Keratinocyte (primary cell): ENCODE measurements at regions not wholly inside any gene's neighbourhood (a gene's known extent, or its start where the extent isn't known, plus 50 kb on each side); places are given as distances from the start of the nearest gene placed in this dataset.

Source experiments
- DNase-seq: peaks from one replicate; pipeline ENCODE4 v3.0.0-alpha.2; 2011; ENCODE audit warnings: low read depth, missing footprints, low spot score
- FAIRE-seq: peaks from 2 replicates; lab custom pipeline; 2011; peaks lifted over from hg19 to GRCh38; lab: Jason Lieb, UNC
- H2AFZ ChIP-seq: 2 replicates; pipeline ENCODE4 v1.6.0; 2012; ENCODE audit warnings: low read length, control low read depth, inconsistent platforms; ENCODE audit not compliant: control insufficient read depth
- H3K27ac ChIP-seq: 2 replicates; pipeline ENCODE4 v1.5.1; 2011; ENCODE audit warnings: low read length; ENCODE audit not compliant: control insufficient read depth, insufficient read depth
- H3K27me3 ChIP-seq: 3 replicates; pipeline ENCODE4 v1.6.0; 2011; ENCODE audit warnings: low read length; ENCODE audit not compliant: control insufficient read depth, insufficient read depth; ENCODE audit errors: extremely low read depth
- H3K36me3 ChIP-seq, 2 experiments: 2 replicates in 1 of 2; 3 replicates in 1 of 2; pipeline ENCODE4 v1.5.1; 2011; ENCODE audit warnings: low read length in 2 of 2, mild to moderate bottlenecking in 1 of 2; ENCODE audit not compliant: control insufficient read depth in 2 of 2, insufficient read depth in 2 of 2; ENCODE audit errors: extremely low read depth in 1 of 2
- H3K4me1 ChIP-seq: 3 replicates; pipeline ENCODE4 v1.5.1; 2011; ENCODE audit warnings: low read length; ENCODE audit not compliant: control insufficient read depth, insufficient read depth; ENCODE audit errors: extremely low read depth
- H3K4me2 ChIP-seq: 3 replicates; pipeline ENCODE4 v1.6.0; 2011; ENCODE audit warnings: low read depth, low read length; ENCODE audit not compliant: control insufficient read depth, insufficient read depth; ENCODE audit errors: extremely low read depth
- H3K4me3 ChIP-seq, 3 experiments: fragments of 200-600 bp in 1 of 3; sonication (generic) in 1 of 3; 2 replicates in 2 of 3; 3 replicates in 1 of 3; pipeline ENCODE4 v1.5.1; 2011 to 2016; ENCODE audit warnings: low read length in 3 of 3, mild to moderate bottlenecking in 3 of 3, control low read depth in 2 of 3, inconsistent platforms in 1 of 3, low read depth in 1 of 3, mixed read lengths in 1 of 3, mixed run types in 1 of 3, moderate library complexity in 1 of 3; ENCODE audit not compliant: control insufficient read depth in 2 of 3, insufficient read depth in 2 of 3; ENCODE audit errors: extremely low read depth in 1 of 3
- H3K79me2 ChIP-seq: 2 replicates; pipeline ENCODE4 v1.6.0; 2012; ENCODE audit warnings: low read length; ENCODE audit not compliant: control insufficient read depth, insufficient read depth
- H3K9ac ChIP-seq: 3 replicates; pipeline ENCODE4 v1.6.0; 2011; ENCODE audit warnings: low read length; ENCODE audit not compliant: control insufficient read depth, insufficient read depth; ENCODE audit errors: extremely low read depth
- H3K9me1 ChIP-seq: 3 replicates; pipeline ENCODE4 v1.6.0; 2011; ENCODE audit warnings: low read length; ENCODE audit not compliant: control insufficient read depth, insufficient read depth; ENCODE audit errors: extremely low read depth
- H3K9me3 ChIP-seq: 2 replicates; pipeline ENCODE4 v1.5.1; 2012; ENCODE audit warnings: low read depth, low read length; ENCODE audit not compliant: control insufficient read depth
- H4K20me1 ChIP-seq: 3 replicates; pipeline ENCODE4 v1.6.0; 2011; ENCODE audit warnings: low read length; ENCODE audit not compliant: control insufficient read depth, insufficient read depth; ENCODE audit errors: extremely low read depth
- CTCF ChIP-seq, 3 experiments: IDR thresholded peaks in 1 of 3; conservative IDR thresholded peaks in 1 of 3; optimal IDR thresholded peaks in 1 of 3; 2 replicates in 2 of 3; 3 replicates in 1 of 3; pipeline versions ENCODE3 to v1.5.1; 2011; ENCODE audit warnings: low read length in 3 of 3, mild to moderate bottlenecking in 3 of 3, moderate library complexity in 2 of 3, control low read depth in 1 of 3, inconsistent platforms in 1 of 3; ENCODE audit not compliant: insufficient read depth in 2 of 3; ENCODE audit errors: extremely low read depth in 1 of 3
- EZH2 ChIP-seq: IDR thresholded peaks from one replicate; pipeline ENCODE4 v1.6.1; 2012; ENCODE audit warnings: inconsistent platforms, mild to moderate bottlenecking, low read length, moderate library complexity
- dilution Hi-C: fragments of 300-500 bp; cut with MboI; formaldehyde crosslinking; loops from one replicate; pipeline ENCODE4 v1.7.0; 2020; ENCODE audit warnings: low sequenced_read_pairs; ENCODE audit not compliant: extremely low pct_ligation_motif_present

- H3K4me1 ChIP-seq: no peaks in the 10 kb centered on the region
- no peak overlapping the region for H3K4me2 ChIP-seq
- no peaks in the 10 kb centered on the region for H4K20me1 ChIP-seq
- H3K27me3 ChIP-seq: no peaks in the 10 kb centered on the region
- no peaks in the 10 kb centered on the region for H3K9me1 ChIP-seq
- TF ChIP-seq EZH2: no peak
- TF ChIP-seq CTCF (optimal IDR thresholded peaks at IDR 0.05 in 1 of 3, IDR thresholded peaks at IDR 0.05 in 1 of 3, conservative IDR thresholded peaks at IDR 0.05 in 1 of 3; ENCODE audit: extremely low read depth in 1 of 3, insufficient read depth in 2 of 3, low read length in 3 of 3): no peak
- no peak overlapping the region for H3K4me3 ChIP-seq
- H3K9me3 ChIP-seq: no peaks in the 10 kb centered on the region
- dilution Hi-C loops: no loop called here
- no peak for FAIRE-seq
- DNase-seq: no peak
- no peak overlapping the region for H3K27ac ChIP-seq
- no peaks in the 10 kb centered on the region for H3K79me2 ChIP-seq
- no peak overlapping the region for H3K9ac ChIP-seq
- H3K36me3 ChIP-seq: no peaks in the 10 kb centered on the region
- H2AFZ ChIP-seq: no peak overlapping the region
Observed at GRCh38 chr5:16304846-16305245, 125.3 kb upstream of the MARCHF11 start.

DNA sequence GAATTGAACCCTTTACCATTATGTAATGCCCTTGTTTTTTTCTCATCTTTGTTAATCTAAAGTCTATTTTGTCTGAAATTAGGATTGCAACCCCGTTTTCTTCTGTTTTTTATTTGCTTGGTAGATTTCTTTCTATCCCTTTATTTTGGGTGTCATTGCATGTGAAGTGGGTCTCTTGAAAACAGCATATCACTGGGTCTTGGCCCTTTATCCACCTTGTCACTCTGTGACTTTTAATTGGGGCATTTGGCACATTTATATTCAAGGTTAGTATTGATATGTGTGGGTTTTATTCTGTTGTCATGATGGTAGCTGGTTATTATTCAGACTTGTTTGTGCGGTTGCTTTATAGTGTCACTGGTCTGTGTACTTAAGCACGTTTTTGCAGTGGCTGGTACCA is 117.4 kb upstream of the MARCHF11 start:
- dilution Hi-C loops: no loop called here
- FAIRE-seq (no peak), DNase-seq (no peak)
- no peak overlapping the region for H2AFZ ChIP-seq
- no peak overlapping the region for H3K4me2 ChIP-seq
- no peak overlapping the region for H3K4me3 ChIP-seq
- H3K9me1 ChIP-seq: no peaks in the 10 kb centered on the region
- H3K27me3 ChIP-seq: no peaks in the 10 kb centered on the region
- H3K4me1 ChIP-seq: no peaks in the 10 kb centered on the region
- H3K9ac ChIP-seq: no peak overlapping the region
- H4K20me1 ChIP-seq: no peaks in the 10 kb centered on the region
- H3K27ac ChIP-seq: no peak overlapping the region
- no peaks in the 10 kb centered on the region for H3K79me2 ChIP-seq
- H3K9me3 ChIP-seq: no peaks in the 10 kb centered on the region
- TF ChIP-seq EZH2: no peak
- no peak for TF ChIP-seq CTCF (optimal IDR thresholded peaks at IDR 0.05 in 1 of 3, IDR thresholded peaks at IDR 0.05 in 1 of 3, conservative IDR thresholded peaks at IDR 0.05 in 1 of 3; ENCODE audit: extremely low read depth in 1 of 3, insufficient read depth in 2 of 3, low read length in 3 of 3)
- no peaks in the 10 kb centered on the region for H3K36me3 ChIP-seq
